IMR-90 (cell line): ENCODE measurements at regions not wholly inside any gene's neighbourhood (a gene's known extent, or its start where the extent isn't known, plus 50 kb on each side); places are given as distances from the start of the nearest gene placed in this dataset.

ENCODE experiments used
- BHLHE40 ChIP-seq: fragments of 150-350 bp; IDR thresholded peaks from 2 replicates; pipeline ENCODE4 v1.6.1; 2016; ENCODE audit warnings: mild to moderate bottlenecking, low read depth, low read length
- TF ChIP-seq, protein P1 (sequence below): fragments of 150-350 bp; IDR thresholded peaks from 2 replicates; pipeline ENCODE4 v1.6.1; 2016; ENCODE audit warnings: low read depth, mild to moderate bottlenecking, low read length, moderate library complexity, borderline replicate concordance

DNA sequence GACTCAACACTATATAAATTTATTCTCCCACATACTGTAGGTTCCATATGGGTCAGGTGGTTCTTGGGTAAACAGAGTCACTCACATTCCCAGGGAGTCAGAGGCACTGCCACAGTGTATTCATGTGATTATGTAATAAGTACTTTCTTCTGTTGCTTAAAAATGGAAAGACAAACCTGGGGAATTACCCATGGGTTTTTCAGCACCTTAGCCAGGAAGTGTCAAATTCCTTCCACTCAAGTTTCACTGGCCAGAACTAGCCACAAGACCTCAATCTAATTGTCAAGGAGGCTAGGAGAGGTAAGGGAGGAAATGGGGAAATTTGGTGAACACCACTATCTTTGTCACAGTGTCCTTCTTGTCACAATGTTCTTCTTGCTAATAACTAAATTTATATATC, 333.2 kb upstream of the MDGA2 start:
- TF ChIP-seq, protein P1, sequence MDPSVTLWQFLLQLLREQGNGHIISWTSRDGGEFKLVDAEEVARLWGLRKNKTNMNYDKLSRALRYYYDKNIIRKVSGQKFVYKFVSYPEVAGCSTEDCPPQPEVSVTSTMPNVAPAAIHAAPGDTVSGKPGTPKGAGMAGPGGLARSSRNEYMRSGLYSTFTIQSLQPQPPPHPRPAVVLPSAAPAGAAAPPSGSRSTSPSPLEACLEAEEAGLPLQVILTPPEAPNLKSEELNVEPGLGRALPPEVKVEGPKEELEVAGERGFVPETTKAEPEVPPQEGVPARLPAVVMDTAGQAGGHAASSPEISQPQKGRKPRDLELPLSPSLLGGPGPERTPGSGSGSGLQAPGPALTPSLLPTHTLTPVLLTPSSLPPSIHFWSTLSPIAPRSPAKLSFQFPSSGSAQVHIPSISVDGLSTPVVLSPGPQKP: no peak
- TF ChIP-seq BHLHE40: no peak
